ENCODE measurements at regions not wholly inside any gene's neighbourhood (a gene's known extent, or its start where the extent isn't known, plus 50 kb on each side); places are given as distances from the start of the nearest gene placed in this dataset.
A peak's percentile ranks its signal among the peaks of the same experiment; 100 is the strongest.

DNA sequence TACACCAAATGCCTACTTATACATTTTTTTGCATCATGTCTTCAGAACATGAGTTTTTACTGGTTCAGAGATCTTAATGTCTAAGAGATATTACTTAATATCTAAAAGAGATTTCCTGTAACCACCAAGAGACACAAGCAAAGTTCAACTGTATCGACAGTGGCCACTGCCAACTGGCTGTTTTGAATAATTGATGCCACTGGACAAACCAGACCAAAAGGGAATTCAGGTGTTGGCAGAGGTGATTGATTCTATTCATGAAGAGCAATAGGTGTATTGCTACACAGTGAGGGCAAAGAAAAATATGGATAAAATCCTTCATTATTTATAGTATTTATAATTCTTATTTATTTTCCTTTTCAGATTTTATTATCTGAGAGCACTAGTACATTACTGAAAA lies 58.5 kb upstream of the ANKRD17 start:
- H3K4me1 ChIP-seq, result no peaks in the 10 kb centered on the region
- H3K36me3 ChIP-seq, result no peaks in the 10 kb centered on the region
- no peaks in the 10 kb centered on the region for H3K27me3 ChIP-seq
- no peak for DNase-seq (ENCODE audit: low spot score in 2 of 2)
- WGBS, 2 donors, result 83 to 100% methylated on average over 1 of the region's 1 CpG
- H3K9me3 ChIP-seq, result peaks cover 0 to 35% (median 3%) of the 10 kb centered on the region in 4 donors
- H3K4me3 ChIP-seq, result no peak overlapping the region
- TF ChIP-seq, protein P1, sequence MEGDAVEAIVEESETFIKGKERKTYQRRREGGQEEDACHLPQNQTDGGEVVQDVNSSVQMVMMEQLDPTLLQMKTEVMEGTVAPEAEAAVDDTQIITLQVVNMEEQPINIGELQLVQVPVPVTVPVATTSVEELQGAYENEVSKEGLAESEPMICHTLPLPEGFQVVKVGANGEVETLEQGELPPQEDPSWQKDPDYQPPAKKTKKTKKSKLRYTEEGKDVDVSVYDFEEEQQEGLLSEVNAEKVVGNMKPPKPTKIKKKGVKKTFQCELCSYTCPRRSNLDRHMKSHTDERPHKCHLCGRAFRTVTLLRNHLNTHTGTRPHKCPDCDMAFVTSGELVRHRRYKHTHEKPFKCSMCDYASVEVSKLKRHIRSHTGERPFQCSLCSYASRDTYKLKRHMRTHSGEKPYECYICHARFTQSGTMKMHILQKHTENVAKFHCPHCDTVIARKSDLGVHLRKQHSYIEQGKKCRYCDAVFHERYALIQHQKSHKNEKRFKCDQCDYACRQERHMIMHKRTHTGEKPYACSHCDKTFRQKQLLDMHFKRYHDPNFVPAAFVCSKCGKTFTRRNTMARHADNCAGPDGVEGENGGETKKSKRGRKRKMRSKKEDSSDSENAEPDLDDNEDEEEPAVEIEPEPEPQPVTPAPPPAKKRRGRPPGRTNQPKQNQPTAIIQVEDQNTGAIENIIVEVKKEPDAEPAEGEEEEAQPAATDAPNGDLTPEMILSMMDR (IDR thresholded peaks at IDR 0.05), result no peak
- TF ChIP-seq POLR2A (IDR thresholded peaks at IDR 0.05), result no peak
- TF ChIP-seq EP300 (IDR thresholded peaks at IDR 0.05), result no peak
- H3K27ac ChIP-seq, result no peak overlapping the region

DNA sequence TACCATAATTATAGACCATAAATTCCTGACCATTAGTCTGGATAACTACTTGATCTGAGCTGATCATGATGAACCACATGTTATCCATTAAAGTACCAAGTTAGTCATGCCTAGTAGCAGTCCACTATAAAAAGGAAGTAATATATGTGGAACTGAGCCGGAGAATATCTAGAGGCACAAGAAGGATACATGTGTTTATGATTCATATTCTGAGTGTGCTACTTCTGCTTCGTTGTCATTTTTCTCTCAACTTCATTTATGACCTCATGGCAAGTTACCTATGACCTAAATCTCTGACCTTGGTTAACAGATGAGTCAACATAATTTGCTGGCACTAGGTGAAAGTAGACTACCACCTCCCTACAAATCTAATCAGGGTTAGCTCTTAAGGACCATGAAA lies 56.5 kb upstream of the ANKRD17 start:
- Histone ChIP-seq H3K4me3 (no peak overlapping the region), H3K36me3 (no peaks in the 10 kb centered on the region), H3K4me1 (no peaks in the 10 kb centered on the region), H3K27ac (no peak overlapping the region), H3K9me3 (peaks cover 0 to 21% (median 0%) of the 10 kb centered on the region in 4 donors), H3K27me3 (no peaks in the 10 kb centered on the region)
- TF ChIP-seq, protein P1 (IDR thresholded peaks at IDR 0.05), result no peak
- no peak for TF ChIP-seq POLR2A (IDR thresholded peaks at IDR 0.05)
- TF ChIP-seq EP300 (IDR thresholded peaks at IDR 0.05), result no peak
- DNase-seq (ENCODE audit: low spot score in 2 of 2), result no peak
- 64 to 72% methylated on average over 2 of the region's 2 CpGs for WGBS, 2 donors

DNA sequence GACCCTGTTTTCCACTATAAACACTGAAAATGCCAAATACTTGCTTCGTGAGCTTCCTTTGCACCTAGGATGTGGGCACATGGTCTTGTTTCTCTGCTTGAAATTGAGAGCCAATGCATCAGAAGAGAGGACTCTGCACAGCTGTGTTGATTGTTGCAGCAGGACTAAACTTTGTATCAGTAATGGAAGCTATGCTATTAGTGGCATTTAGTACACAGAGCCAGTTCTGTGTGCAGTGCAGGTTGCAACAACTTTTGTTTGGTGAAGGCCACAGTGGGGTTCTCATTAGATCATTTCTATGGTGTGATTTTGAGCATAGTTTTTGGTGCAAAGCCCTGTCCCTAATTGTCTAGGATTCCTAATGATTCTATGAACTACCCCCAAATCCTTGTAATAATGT lies 54.4 kb upstream of the ANKRD17 start:
- DNase-seq (ENCODE audit: low spot score in 2 of 2), result no peak
- H3K9me3 ChIP-seq, result peaks cover 0 to 5% (median 0%) of the 10 kb centered on the region in 4 donors
- no peak overlapping the region for H3K27ac ChIP-seq
- no peak overlapping the region for H3K4me3 ChIP-seq
- 79 to 87% methylated on average over 1 of the region's 1 CpG for WGBS, 2 donors
- H3K27me3 ChIP-seq, result no peaks in the 10 kb centered on the region
- TF ChIP-seq, protein P1 (IDR thresholded peaks at IDR 0.05), result no peak
- TF ChIP-seq POLR2A (IDR thresholded peaks at IDR 0.05), result no peak
- no peak for TF ChIP-seq EP300 (IDR thresholded peaks at IDR 0.05)
- H3K36me3 ChIP-seq, result no peaks in the 10 kb centered on the region
- H3K4me1 ChIP-seq, result no peaks in the 10 kb centered on the region

DNA sequence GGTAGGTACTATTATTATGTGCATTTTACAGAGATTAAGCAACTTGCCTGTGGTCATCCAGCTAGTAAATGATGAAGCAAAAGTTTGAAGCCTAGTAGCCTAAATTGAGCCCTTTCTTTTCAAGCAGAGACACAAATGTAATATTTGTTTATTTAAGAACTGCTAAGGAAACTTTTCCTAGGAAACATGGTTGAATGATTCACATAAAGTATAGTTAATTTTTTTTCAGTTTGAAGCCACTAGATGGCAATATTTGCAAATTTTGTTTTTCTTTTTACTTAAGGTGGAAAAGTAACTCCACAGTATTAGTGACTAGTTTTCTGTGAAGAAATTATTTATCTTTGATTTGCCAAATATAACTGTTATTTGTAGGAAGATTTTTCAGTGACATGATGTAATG lies 52.8 kb upstream of the ANKRD17 start:
- TF ChIP-seq, protein P1 (IDR thresholded peaks at IDR 0.05), result peak; percentile 6 to 33 (median 16)
- TF ChIP-seq POLR2A (IDR thresholded peaks at IDR 0.05) (no peak), EP300 (IDR thresholded peaks at IDR 0.05) (no peak)
- Histone ChIP-seq H3K9me3 (peaks cover 0 to 4% (median 0%) of the 10 kb centered on the region in 4 donors), H3K27ac (no peak overlapping the region), H3K4me3 (no peak overlapping the region), H3K36me3 (no peaks in the 10 kb centered on the region), H3K27me3 (no peaks in the 10 kb centered on the region), H3K4me1 (no peaks in the 10 kb centered on the region)
- DNase-seq (ENCODE audit: low spot score in 2 of 2), result no peak

DNA sequence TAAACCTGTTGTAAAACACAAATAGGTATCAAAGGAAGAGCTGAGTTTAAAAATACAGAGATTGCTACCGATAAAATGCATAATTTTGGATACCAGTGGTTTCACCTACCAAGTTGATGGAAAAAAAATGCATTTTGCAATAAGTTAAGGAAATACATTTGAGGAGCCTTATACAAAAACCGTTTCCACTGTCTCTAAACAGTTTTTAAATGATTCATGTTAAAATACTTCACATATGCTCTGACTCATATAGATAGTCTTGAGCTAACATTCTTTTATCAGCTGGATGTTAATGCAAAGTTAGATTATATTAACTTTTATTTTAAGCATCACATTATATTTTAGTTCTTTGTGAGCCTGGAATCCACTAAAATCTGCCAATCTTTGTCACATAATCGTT lies 50.6 kb upstream of the ANKRD17 start:
- no peak for DNase-seq (ENCODE audit: low spot score in 2 of 2)
- no peaks in the 10 kb centered on the region for H3K4me1 ChIP-seq
- H3K4me3 ChIP-seq, result no peak overlapping the region
- no peaks in the 10 kb centered on the region for H3K36me3 ChIP-seq
- WGBS, 2 donors, result 67 to 74% methylated on average over 3 of the region's 3 CpGs
- H3K27ac ChIP-seq, result no peak overlapping the region
- H3K9me3 ChIP-seq, result peaks cover 0 to 4% (median 0%) of the 10 kb centered on the region in 4 donors
- TF ChIP-seq, protein P1 (IDR thresholded peaks at IDR 0.05), result no peak
- TF ChIP-seq EP300 (IDR thresholded peaks at IDR 0.05) (no peak), POLR2A (IDR thresholded peaks at IDR 0.05) (no peak)
- H3K27me3 ChIP-seq, result no peaks in the 10 kb centered on the region
